PC-9 (cell line): ENCODE measurements at regions not wholly inside any gene's neighbourhood (a gene's known extent, or its start where the extent isn't known, plus 50 kb on each side); places are given as distances from the start of the nearest gene placed in this dataset.
A peak's percentile ranks its signal among the peaks of the same experiment; 100 is the strongest.
"Not testable (repeated sequence)": the region's sequence is repeated elsewhere in the genome, so short reads cannot be mapped to it uniquely, and the experiment has no call there.

ENCODE experiments used
- BruUV-seq: library from RNA; stranded (reverse); fragments of 400-500 nt; replicated peaks from 2 replicates; lab custom pipeline; 2021; lab: Mats Ljungman, UMichigan
- CTCF ChIA-PET: fragments of 300-600 bp; sonication (Branson Sonifier 250); formaldehyde crosslinking; loops from one replicate; lab custom pipeline; 2022; ENCODE audit warnings: antibody characterized with exemption; lab: Charles Lee
- POLR2A ChIA-PET: fragments of 300-600 bp; sonication (Branson Sonifier 250); formaldehyde crosslinking; loops from one replicate; lab custom pipeline; 2022; ENCODE audit warnings: antibody characterized with exemption; ENCODE audit not compliant: unreplicated experiment; lab: Charles Lee
- DNase-seq, 2 experiments: peaks; one replicate each; pipeline versions ENCODE4 v3.0.0 to v3.0.0-alpha.2; 2015 to 2022; ENCODE audit warnings: mixed read lengths in 1 of 2
- H2AFZ ChIP-seq: fragments of 200-600 bp; sonication (generic); 2 replicates; pipeline ENCODE4 v1.8.1; 2017; ENCODE audit warnings: antibody characterized with exemption
- H3F3A ChIP-seq: fragments of 200-600 bp; sonication (generic); 2 replicates; pipeline ENCODE4 v1.8.1; 2017; ENCODE audit warnings: antibody characterized with exemption, mild to moderate bottlenecking, low read depth; ENCODE audit not compliant: insufficient read depth
- H3K27ac ChIP-seq: fragments of 200-600 bp; sonication (generic); 2 replicates; pipeline ENCODE4 v1.6.1; 2016; ENCODE audit warnings: mixed run types
- H3K27me3 ChIP-seq: fragments of 200-600 bp; sonication (generic); 2 replicates; pipeline ENCODE4 v1.6.1; 2016; ENCODE audit warnings: low read depth, mixed run types; ENCODE audit not compliant: insufficient read depth
- H3K36me3 ChIP-seq: fragments of 200-600 bp; sonication (generic); 2 replicates; pipeline ENCODE4 v1.6.1; 2016; ENCODE audit warnings: low read depth, mixed run types
- H3K4me1 ChIP-seq: fragments of 200-600 bp; sonication (generic); replicated peaks from 2 replicates; pipeline ENCODE4 v1.6.1; 2016; ENCODE audit warnings: mixed run types; ENCODE audit not compliant: insufficient read depth
- H3K4me2 ChIP-seq: fragments of 200-600 bp; sonication (generic); 2 replicates; pipeline ENCODE4 v1.6.1; 2017; ENCODE audit warnings: mixed run types
- H3K4me3 ChIP-seq: fragments of 200-600 bp; sonication (generic); 2 replicates; pipeline ENCODE4 v1.6.1; 2016; ENCODE audit warnings: mixed run types
- H3K79me2 ChIP-seq: fragments of 200-600 bp; sonication (generic); 2 replicates; pipeline ENCODE4 v1.6.1; 2017; ENCODE audit warnings: low read depth, mixed run types
- H3K9me2 ChIP-seq: fragments of 200-600 bp; sonication (generic); 2 replicates; pipeline ENCODE4 v1.8.1; 2017; ENCODE audit warnings: mild to moderate bottlenecking; ENCODE audit not compliant: insufficient read depth
- H3K9me3 ChIP-seq: fragments of 200-600 bp; sonication (generic); 2 replicates; pipeline ENCODE4 v1.8.1; 2016; ENCODE audit warnings: low read depth; ENCODE audit not compliant: insufficient read depth
- H4K20me1 ChIP-seq: fragments of 200-600 bp; sonication (generic); 2 replicates; pipeline ENCODE4 v1.8.1; 2017; ENCODE audit not compliant: insufficient read depth
- EZH2 ChIP-seq: fragments of 200-600 bp; sonication (generic); IDR thresholded peaks from 2 replicates; pipeline ENCODE4 v1.8.0; 2017; ENCODE audit warnings: antibody characterized with exemption, low read depth
- intact Hi-C: fragments of 100-400 bp; cut with micrococcal nuclease; formaldehyde crosslinking; loops from one replicate; pipeline ENCODE4 v1.10.0; 2022; ENCODE audit not compliant: unreplicated experiment
- TF ChIP-seq, protein P1 (sequence below): fragments of 200-600 bp; sonication (generic); conservative IDR thresholded peaks from 2 replicates; pipeline ENCODE4 v1.6.1; 2017; ENCODE audit warnings: mixed run types, antibody characterized with exemption, mild to moderate bottlenecking, moderate library complexity

DNA sequence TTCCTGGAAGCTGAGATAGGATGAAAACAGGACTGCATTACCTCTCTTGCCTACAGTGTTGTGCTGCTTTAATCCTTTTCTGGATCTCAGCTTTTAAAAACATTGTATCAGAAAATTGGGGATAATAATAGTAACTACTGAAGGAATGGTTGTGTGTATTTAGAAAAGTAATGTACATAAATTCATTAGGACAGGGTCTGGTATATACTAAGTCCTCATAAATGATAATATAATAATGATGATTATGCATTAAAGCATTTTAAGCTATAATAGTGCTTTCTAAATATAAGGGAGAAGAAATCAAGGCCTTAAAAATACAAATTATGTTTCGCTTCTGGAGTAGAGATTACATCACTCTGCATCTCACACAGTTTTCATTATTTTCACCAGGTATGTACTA lies 530.1 kb downstream of the ZNF385D start:
- Histone ChIP-seq H3K9me2 (no peaks in the 10 kb centered on the region), H4K20me1 (no peaks in the 10 kb centered on the region), H3K27ac (no peak overlapping the region), H3K9me3 (no peaks in the 10 kb centered on the region), H3F3A (no peaks in the 10 kb centered on the region), H3K79me2 (no peaks in the 10 kb centered on the region), H3K4me2 (no peak overlapping the region), H3K27me3 (no peaks in the 10 kb centered on the region), H3K4me1 (no peaks in the 10 kb centered on the region), H3K4me3 (no peak overlapping the region), H2AFZ (no peak overlapping the region), H3K36me3 (no peaks in the 10 kb centered on the region)
- BruUV-seq, result no TSS peak
- no peak for TF ChIP-seq EZH2
- TF ChIP-seq, protein P1, sequence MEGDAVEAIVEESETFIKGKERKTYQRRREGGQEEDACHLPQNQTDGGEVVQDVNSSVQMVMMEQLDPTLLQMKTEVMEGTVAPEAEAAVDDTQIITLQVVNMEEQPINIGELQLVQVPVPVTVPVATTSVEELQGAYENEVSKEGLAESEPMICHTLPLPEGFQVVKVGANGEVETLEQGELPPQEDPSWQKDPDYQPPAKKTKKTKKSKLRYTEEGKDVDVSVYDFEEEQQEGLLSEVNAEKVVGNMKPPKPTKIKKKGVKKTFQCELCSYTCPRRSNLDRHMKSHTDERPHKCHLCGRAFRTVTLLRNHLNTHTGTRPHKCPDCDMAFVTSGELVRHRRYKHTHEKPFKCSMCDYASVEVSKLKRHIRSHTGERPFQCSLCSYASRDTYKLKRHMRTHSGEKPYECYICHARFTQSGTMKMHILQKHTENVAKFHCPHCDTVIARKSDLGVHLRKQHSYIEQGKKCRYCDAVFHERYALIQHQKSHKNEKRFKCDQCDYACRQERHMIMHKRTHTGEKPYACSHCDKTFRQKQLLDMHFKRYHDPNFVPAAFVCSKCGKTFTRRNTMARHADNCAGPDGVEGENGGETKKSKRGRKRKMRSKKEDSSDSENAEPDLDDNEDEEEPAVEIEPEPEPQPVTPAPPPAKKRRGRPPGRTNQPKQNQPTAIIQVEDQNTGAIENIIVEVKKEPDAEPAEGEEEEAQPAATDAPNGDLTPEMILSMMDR, result no peak
- no peak for DNase-seq
- ChIA-PET POLR2A (interaction anchor here (0.7 kb wide), 1 partner anchor 1113 kb away, joined by 3 read pairs; no protein-coding TSS in a partner anchor), CTCF (no interaction called here)
- intact Hi-C loops, result no loop called here

DNA sequence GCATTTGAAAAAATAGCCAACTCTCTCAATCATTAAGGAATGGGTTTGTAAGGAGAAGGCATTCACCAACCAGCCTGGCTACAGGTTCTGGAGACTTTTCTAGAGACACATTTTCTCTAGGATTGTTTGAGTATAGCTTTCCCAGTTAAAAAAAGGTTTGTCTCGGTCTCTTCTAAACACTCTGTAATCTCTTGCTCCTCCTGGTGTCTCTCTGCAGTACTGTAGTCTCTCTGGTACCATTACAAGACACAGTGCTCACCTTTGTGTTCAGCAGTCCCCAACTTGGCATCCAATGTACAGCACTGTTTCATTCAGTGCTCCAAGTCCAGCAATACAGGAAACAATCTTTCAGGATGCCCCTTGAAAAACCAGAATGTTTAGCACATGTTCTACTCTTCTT lies 534.4 kb downstream of the ZNF385D start:
- Histone ChIP-seq H3K4me1 (no peaks in the 10 kb centered on the region), H3K4me3 (no peak overlapping the region), H3F3A (no peaks in the 10 kb centered on the region), H3K36me3 (no peaks in the 10 kb centered on the region), H3K4me2 (no peak overlapping the region), H3K9me3 (no peaks in the 10 kb centered on the region), H3K9me2 (no peaks in the 10 kb centered on the region), H3K27ac (no peak overlapping the region), H3K79me2 (no peaks in the 10 kb centered on the region), H4K20me1 (no peaks in the 10 kb centered on the region; the same call in 1 of the 2 replicates), H2AFZ (no peak overlapping the region), H3K27me3 (no peaks in the 10 kb centered on the region)
- BruUV-seq, result no TSS peak
- no peak for DNase-seq
- CTCF ChIA-PET, result no interaction called here
- intact Hi-C loops, result loop anchor here (5.0 kb wide), 1 partner anchor 704 kb away; no protein-coding TSS in a partner anchor
- POLR2A ChIA-PET, result no interaction called here
- TF ChIP-seq, protein P1, result peak; percentile 57
- TF ChIP-seq EZH2, result no peak

DNA sequence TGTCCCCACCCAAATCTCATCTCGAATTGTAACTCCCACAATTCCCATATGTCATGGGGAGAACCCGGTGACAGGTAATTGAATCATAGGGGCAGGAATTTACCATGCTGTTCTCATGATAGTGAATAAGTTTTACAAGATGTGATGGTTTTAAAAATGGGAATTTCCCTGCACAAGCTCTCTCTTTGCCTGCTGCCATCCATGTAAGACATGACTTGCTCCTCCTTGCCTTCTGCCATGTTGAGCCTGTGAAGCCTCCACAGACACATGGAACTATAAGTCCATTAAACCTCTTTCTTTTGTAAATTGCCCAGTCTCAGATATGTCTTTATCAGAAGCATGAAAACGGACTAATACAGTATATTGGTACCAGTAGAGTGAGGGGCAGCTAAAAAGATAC lies 546.9 kb downstream of the ZNF385D start:
- H3K9me3 ChIP-seq, H3K4me3 ChIP-seq, H3K4me1 ChIP-seq, H3K27ac ChIP-seq, H3F3A ChIP-seq, BruUV-seq, H4K20me1 ChIP-seq, CTCF ChIA-PET, H3K79me2 ChIP-seq, H2AFZ ChIP-seq, H3K4me2 ChIP-seq, POLR2A ChIA-PET, intact Hi-C loops, H3K27me3 ChIP-seq, H3K9me2 ChIP-seq, H3K36me3 ChIP-seq, DNase-seq: not testable (repeated sequence)

DNA sequence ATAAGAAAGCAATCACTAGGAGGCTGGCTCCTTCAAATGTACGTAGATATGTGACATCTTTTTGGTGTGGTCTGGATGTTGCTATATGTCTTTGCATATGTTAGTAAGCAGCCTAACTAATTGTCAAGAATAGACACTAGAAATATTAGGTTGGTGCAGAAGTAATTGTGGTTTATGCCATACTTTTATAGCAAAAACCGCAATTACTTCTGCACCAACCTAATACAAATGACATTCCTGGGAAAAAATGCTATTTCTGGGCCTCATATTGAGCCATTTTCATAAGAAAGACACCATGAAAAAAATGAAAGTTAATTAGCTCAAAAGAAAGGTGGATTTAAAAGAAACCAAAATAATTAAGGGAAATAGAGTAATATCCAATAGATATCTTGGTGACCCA lies 555.8 kb downstream of the ZNF385D start:
- no peak overlapping the region for H3K27ac ChIP-seq

DNA sequence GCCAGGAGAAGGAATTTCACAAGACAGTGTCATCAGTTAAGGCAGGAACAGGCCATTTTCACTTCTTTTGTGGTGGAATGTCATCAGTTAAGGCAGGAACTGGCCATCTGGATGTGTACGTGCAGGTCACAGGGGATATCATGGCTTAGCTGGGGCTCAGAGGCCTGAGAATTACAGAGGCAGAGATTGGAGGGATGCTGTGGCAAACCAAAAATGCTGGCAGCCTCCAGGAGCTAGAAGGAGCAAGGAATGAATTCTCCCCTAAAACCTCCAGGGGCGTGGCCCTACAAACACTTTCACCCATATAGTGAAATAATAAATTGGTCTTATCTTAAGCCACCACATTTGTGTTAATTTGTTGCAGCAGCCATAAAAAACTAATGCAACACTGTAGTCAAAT lies 557.0 kb downstream of the ZNF385D start:
- CTCF ChIA-PET, H3K36me3 ChIP-seq, BruUV-seq, H3F3A ChIP-seq, H4K20me1 ChIP-seq, H3K9me3 ChIP-seq, H3K4me1 ChIP-seq, H3K27ac ChIP-seq, H3K79me2 ChIP-seq, DNase-seq, POLR2A ChIA-PET, H3K4me2 ChIP-seq, H3K9me2 ChIP-seq, H3K4me3 ChIP-seq, intact Hi-C loops, H2AFZ ChIP-seq, H3K27me3 ChIP-seq: not testable (repeated sequence)

More for the DNA sequence above, 555.8 kb downstream of the ZNF385D start:
- Histone ChIP-seq H3K4me1 (no peaks in the 10 kb centered on the region), H3K36me3 (no peaks in the 10 kb centered on the region), H3K4me3 (no peak overlapping the region), H3K79me2 (no peaks in the 10 kb centered on the region), H3K9me3 (no peaks in the 10 kb centered on the region), H3K9me2 (peaks cover under 1% of the 10 kb centered on the region), H3K27me3 (no peaks in the 10 kb centered on the region), H4K20me1 (no peaks in the 10 kb centered on the region), H2AFZ (no peak overlapping the region), H3K4me2 (no peak overlapping the region), H3F3A (no peaks in the 10 kb centered on the region)
- no TSS peak for BruUV-seq
- no peak for DNase-seq
- intact Hi-C loops, result no loop called here
- ChIA-PET POLR2A (no interaction called here), CTCF (no interaction called here)
- TF ChIP-seq EZH2, result no peak
- TF ChIP-seq, protein P1, result no peak
